GM12892 (cell line): ENCODE measurements at regions not wholly inside any gene's neighbourhood (a gene's known extent, or its start where the extent isn't known, plus 50 kb on each side); places are given as distances from the start of the nearest gene placed in this dataset.

Source experiments
- POLR2A ChIP-seq: IDR thresholded peaks from 2 replicates; pipeline ENCODE4 v1.6.1; 2011; ENCODE audit warnings: low read depth, low read length, control low read depth
- POLR2AphosphoS5 ChIP-seq: IDR thresholded peaks from 2 replicates; pipeline ENCODE4 v1.6.1; 2011; ENCODE audit warnings: low read depth, low read length, control low read depth
- TAF1 ChIP-seq: IDR thresholded peaks from 2 replicates; pipeline ENCODE4 v1.6.1; 2011; ENCODE audit warnings: low read depth, mild to moderate bottlenecking, control low read depth, low read length, borderline replicate concordance

DNA sequence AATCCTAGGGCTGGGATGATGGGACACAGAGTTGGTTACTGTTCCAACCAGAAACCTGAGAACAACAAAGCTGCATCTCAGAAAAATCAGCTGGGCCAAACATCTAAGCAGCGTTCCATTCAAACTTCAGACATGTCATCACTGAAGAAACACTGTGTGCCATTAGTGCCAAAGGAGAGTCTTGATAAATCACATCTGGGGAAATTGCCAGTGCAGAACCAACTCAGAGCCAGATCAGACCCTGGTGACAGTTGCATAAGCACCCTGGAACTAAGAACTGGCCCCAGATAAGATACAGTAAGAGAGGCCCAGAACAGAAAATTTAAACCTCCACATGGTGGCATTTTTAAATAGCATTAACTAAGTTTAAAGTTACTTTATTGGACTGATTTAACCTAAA is 482.8 kb downstream of the PRKD1 start:
- TF ChIP-seq POLR2AphosphoS5, result no peak
- TF ChIP-seq TAF1, result no peak
- no peak for TF ChIP-seq POLR2A
